Heart left ventricle (tissue), 13 donors: ENCODE measurements at regions not wholly inside any gene's neighbourhood (a gene's known extent, or its start where the extent isn't known, plus 50 kb on each side); places are given as distances from the start of the nearest gene placed in this dataset.

Experiments used
- POLR2A ChIP-seq, 2 donors: fragments of 450-650 bp; IDR thresholded peaks; one replicate each; pipeline ENCODE4 v1.6.1; 2017; ENCODE audit warnings: antibody characterized with exemption in 2 of 2, mild to moderate bottlenecking in 2 of 2, moderate library complexity in 2 of 2
- TF ChIP-seq, protein P1 (sequence below), 12 donors: fragments of 200-600 bp; sonication (generic) in 4 of 12; IDR thresholded peaks; one replicate each; pipeline versions ENCODE4 v1.5.0 to v1.8.0; 2018 to 2022; ENCODE audit warnings: antibody characterized with exemption in 12 of 12, mild to moderate bottlenecking in 5 of 12
- donor health status: ischemic (EF 13 %, LVEDD 7.1; RV severe dilation, severe dysfunction).
- donor health status: DM: no; HTN: yes; CAD: no.
- donor health status: DM: no; HTN: no; CAD: no.
- donor health status: ischemic (EF 25% LVEDD 6.9; RV normal size, moderate dysfunction).
- donor health status: ischemic (EF 25% LVEDD 5.7; RV mildly dilated, moderate dysfunction).
- donor health status: ischemic (EF 35%, LVEDD 5.7; RV mildly dilated, moderate dysfunction).
- donor health status: nonischemic (EF 11% LVEDD 7.7; RV severe dilation, severe dysfunction).
- donor health status: DM: yes; HTN: yes; CAD: no.
- donor health status: PGD.
- donor health status: ischemic (EF 29% LVEDD 5.4; RV normal size, mild dysfunction).
- donor health status: nonischemic (EF 23%, LVEDD 6.1; RV moderate dilation, normal function).

DNA sequence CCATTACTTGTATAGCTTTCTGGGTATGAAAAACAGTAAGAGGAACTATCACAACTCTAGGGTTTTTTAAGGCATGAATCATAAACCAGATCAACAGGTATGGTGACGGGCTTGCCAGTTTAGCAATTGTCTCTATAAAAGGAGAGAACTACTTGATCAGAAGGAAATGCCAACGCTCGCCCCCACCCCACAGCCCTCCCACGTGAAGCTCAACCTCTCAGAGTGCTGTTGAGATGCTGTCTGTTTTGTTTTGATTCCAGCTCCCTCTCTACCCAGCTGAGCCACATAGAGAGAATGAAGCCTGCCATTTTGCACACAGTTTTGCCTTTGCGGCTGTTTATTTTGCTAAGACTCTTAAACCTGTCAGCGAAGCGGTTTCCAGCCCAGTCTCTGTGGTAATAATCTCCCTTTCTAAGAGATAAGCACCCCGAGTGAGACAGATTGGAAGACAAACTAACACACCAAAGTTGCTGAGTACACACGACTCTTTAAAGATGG is 257.9 kb upstream of the ANKRD55 start:
- no peak for TF ChIP-seq POLR2A (IDR thresholded peaks at IDR 0.05)
- TF ChIP-seq, protein P1, sequence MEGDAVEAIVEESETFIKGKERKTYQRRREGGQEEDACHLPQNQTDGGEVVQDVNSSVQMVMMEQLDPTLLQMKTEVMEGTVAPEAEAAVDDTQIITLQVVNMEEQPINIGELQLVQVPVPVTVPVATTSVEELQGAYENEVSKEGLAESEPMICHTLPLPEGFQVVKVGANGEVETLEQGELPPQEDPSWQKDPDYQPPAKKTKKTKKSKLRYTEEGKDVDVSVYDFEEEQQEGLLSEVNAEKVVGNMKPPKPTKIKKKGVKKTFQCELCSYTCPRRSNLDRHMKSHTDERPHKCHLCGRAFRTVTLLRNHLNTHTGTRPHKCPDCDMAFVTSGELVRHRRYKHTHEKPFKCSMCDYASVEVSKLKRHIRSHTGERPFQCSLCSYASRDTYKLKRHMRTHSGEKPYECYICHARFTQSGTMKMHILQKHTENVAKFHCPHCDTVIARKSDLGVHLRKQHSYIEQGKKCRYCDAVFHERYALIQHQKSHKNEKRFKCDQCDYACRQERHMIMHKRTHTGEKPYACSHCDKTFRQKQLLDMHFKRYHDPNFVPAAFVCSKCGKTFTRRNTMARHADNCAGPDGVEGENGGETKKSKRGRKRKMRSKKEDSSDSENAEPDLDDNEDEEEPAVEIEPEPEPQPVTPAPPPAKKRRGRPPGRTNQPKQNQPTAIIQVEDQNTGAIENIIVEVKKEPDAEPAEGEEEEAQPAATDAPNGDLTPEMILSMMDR (IDR thresholded peaks at IDR 0.05), result no peak
